ENCODE measurements at regions not wholly inside any gene's neighbourhood (a gene's known extent, or its start where the extent isn't known, plus 50 kb on each side); places are given as distances from the start of the nearest gene placed in this dataset.

GRCh38 chr3:117054556-117054955 lies 345.0 kb downstream of the TUSC7 start:
- TF ChIP-seq CTCF (conservative IDR thresholded peaks at IDR 0.05; ENCODE audit: low read depth in 2 of 2) (no peak), POLR2AphosphoS5 (IDR thresholded peaks at IDR 0.05; ENCODE audit: low read depth) (no peak), CREB1 (CRISPR knock-in tag; IDR thresholded peaks at IDR 0.05; ENCODE audit: low read depth) (no peak), EZH2 (IDR thresholded peaks at IDR 0.05; ENCODE audit: low read depth, unreplicated experiment) (no peak), REST (IDR thresholded peaks at IDR 0.05; ENCODE audit: unreplicated experiment) (no peak), EZH2phosphoT487 (IDR thresholded peaks at IDR 0.05; ENCODE audit: unreplicated experiment) (no peak), ZNF462 (CRISPR knock-in tag; IDR thresholded peaks at IDR 0.05) (no peak), ZNF114 (CRISPR knock-in tag; IDR thresholded peaks at IDR 0.05) (no peak), STAT1 (IDR thresholded peaks at IDR 0.05; ENCODE audit: unreplicated experiment) (no peak)

Data from GM23338 (cell line).